GM12875 (cell line): ENCODE measurements at regions not wholly inside any gene's neighbourhood (a gene's known extent, or its start where the extent isn't known, plus 50 kb on each side); places are given as distances from the start of the nearest gene placed in this dataset.
"Not testable (repeated sequence)": the region's sequence is repeated elsewhere in the genome, so short reads cannot be mapped to it uniquely, and the experiment has no call there.

Experiments
- H3K4me3 ChIP-seq: one replicate; pipeline ENCODE4 v1.5.1; 2011; ENCODE audit warnings: low read depth, low read length, control low read depth
- CTCF ChIP-seq: IDR thresholded peaks from 2 replicates; pipeline ENCODE4 v1.5.1; 2011; ENCODE audit warnings: low read depth, mild to moderate bottlenecking, control low read depth, inconsistent platforms, low read length, moderate library complexity, borderline replicate concordance; ENCODE audit not compliant: insufficient read depth

- no peak overlapping the region for H3K4me3 ChIP-seq
- no peak for TF ChIP-seq CTCF
Measured at GRCh38 chr6:137610702-137611101, 116.5 kb upstream of the OLIG3 start.

- no peak for TF ChIP-seq CTCF
- H3K4me3 ChIP-seq, result no peak overlapping the region
Measured at GRCh38 chr6:137623293-137623692, 129.1 kb upstream of the OLIG3 start.

GRCh38 chr6:137625100-137625661 lies 131.0 kb upstream of the OLIG3 start:
- H3K4me3 ChIP-seq, result no peak overlapping the region
- TF ChIP-seq CTCF, result no peak

GRCh38 chr6:137625808-137626207 lies 131.6 kb upstream of the OLIG3 start:
- H3K4me3 ChIP-seq, result no peak overlapping the region
- TF ChIP-seq CTCF, result no peak

- TF ChIP-seq CTCF, result no peak
- H3K4me3 ChIP-seq, result no peak overlapping the region
Measured at GRCh38 chr6:137630666-137631065, 136.5 kb upstream of the OLIG3 start.

- H3K4me3 ChIP-seq, result no peak overlapping the region
- no peak for TF ChIP-seq CTCF
Measured at GRCh38 chr6:137631323-137631722, 137.1 kb upstream of the OLIG3 start.

- not testable (repeated sequence) for H3K4me3 ChIP-seq
Measured at GRCh38 chr6:137634177-137634576, 140.0 kb upstream of the OLIG3 start.

GRCh38 chr6:137637121-137637520 lies 142.9 kb upstream of the OLIG3 start:
- no peak for TF ChIP-seq CTCF
- H3K4me3 ChIP-seq, result no peak overlapping the region
